Kidney tubule cell (primary cell): ENCODE measurements at regions not wholly inside any gene's neighbourhood (a gene's known extent, or its start where the extent isn't known, plus 50 kb on each side); places are given as distances from the start of the nearest gene placed in this dataset.

Experiments
- DNase-seq: peaks from one replicate; pipeline ENCODE4 v3.0.0-alpha.2; 2018; ENCODE audit warnings: low spot score

DNA sequence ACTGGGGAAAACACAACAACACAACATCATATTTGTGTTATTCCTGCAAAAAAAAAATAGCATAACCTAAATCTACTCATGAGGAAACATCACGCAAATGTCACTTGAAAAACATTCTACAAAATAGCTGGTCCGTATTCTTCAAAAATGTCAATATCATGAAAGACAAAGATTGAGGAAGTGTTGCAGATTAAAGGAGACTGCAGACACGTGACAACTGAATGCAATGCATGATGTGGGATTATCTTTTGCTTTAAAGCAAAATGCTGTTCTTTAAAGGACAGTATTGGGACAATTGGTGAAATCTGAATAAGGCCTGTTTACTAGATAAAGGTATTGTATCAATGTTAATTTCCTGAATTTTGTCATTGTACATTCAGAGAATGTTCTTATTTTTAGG lies 157.7 kb downstream of the SMIM20 start:
- no peak for DNase-seq

DNA sequence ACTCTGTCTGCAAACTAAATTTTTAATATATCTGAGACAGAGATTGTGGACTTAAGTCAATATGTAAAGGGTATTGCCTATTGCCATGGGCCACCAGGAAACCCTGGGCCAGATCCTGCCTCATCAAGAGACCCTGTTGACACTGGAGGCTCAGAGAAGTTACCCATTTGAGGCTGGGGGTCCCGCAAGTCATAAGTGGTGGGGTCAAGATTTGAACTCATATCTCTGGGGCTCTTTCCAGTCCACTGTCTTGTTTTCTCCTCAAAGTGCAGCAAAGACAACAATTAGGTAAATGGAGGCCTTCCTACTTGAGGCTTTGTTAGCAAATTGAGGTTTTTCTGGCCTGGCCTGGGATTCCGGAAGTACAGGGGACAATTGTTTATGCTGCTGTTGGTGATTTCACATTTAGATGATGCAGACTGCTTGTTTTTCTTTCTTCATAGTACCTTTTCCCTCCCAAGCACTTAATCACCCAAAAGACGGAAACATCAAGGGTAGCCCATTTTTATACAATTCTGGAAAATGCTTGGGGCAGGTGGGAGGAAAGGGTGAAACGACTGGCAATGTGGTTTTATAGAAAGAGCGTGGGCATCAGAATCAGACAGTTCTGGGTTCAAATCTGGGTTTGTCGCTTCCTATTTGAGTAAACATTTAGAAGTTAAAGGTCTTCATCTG lies 160.0 kb downstream of the SMIM20 start:
- no peak for DNase-seq

DNA sequence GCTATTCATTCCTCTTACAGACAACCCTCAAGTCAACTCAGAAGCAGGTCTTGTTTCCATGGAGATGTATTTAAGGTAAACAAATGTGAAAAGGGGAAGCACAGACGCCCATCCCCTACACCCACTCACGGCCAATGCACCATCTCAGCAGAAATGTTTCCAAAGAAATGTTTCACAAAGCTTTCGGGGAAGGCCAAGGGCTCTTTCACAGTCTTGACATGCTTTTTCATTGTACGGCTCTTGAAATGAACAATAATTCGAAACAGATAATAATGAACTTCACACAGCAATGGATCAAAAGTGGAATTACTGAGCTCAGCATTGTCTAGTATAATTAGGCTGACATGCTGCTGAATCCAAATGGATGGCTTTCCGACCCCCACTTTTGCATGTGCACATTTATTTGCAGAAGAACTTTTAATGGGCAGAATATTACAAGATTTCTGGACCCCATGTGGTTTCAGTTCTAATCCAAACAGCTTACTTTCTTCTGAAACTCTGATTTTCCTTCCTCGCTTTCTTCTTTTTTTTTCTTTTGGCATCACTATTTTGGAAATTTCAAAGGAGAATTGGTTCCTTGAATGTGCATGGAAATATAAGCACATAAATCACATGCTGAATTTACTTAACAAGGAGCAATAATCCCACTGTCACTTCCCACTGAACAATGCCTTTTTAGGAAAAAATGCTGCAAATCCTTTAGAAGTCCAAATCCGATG lies 160.9 kb downstream of the SMIM20 start:
- no peak for DNase-seq

DNA sequence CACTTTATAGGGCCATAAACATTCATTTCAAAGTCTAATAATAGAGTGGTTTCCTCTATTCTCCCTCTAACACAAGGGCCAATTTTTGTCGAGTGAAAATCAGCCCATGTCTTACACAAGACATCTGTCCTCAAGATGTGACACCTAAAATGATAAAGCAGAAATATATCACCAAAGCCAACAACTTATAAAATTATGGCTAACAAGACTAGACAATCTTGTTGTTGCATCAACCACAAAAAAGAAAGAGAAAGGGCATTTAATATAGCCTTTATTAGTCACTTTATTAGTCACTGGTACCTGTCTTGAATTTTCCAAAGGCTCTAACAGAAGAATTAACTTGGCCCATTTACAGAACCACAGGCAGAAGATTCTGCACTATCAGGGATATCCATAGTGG lies 161.6 kb downstream of the SMIM20 start:
- peak; percentile 49 for DNase-seq

DNA sequence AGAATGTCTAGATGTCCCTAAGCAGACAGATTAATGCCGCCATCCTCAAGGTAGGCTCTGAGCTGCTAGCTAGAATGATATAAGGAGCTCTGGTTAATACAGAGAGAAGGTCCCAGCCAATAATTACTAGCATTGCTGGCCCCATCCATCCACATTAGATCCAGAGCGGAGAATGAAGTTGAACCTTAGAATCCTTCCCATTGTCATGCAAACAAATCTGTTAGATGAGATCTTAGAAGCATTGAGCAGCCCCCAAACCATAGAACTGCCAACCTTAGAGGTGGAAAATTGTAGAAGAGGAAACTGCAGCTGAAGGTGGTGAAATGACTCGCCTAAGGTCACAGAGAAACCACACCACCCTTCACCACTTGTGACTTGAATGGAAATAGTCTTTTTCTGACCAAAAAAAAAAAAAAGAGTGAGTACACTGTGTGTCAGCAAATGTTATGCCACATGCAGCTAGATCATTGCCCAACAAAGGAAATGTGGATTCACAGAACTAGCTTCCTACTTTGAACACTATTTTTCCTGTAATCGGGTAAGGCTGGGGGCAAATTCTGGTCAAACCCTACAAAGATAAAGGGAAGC lies 162.1 kb downstream of the SMIM20 start:
- DNase-seq = peak; percentile 88

DNA sequence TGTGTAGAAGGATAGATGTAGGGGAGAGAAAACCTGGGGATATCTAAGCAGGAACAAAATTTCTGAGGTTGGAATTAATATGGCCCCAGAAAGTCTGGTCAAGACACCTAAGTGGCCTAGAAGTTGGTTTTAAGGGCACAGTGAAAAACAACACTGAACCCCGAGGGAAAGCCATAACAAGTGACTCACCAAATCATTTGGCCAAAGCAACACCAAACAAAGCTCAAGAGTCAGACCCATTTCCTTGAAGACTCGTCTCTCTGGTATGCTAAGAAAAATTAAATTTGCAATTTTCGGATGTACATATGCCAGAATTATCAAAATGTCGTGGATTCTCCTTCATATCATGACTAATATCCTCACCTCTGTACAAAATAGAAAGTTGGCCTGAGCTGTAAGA lies 162.9 kb downstream of the SMIM20 start:
- DNase-seq = peak; percentile 64

DNA sequence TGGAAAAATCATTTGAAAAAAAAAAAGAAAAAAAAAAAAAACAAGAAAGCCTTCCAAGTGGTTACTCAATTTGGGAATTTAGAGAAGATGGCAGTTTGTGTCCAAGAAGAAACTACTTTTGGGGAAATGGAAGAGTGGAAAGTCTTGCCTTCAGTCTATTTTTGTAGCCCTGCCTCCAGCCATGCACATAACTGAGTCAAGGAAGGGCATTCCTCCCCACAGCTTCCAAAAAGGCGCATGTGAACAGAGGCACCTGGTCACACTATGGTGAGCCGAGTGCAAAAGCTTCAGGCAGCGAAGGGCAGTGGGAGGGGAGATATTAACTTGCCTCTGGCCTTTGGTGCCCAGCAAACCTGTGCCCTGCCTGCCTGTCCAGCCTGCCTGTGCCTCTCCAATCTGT lies 163.7 kb downstream of the SMIM20 start:
- DNase-seq = no peak

DNA sequence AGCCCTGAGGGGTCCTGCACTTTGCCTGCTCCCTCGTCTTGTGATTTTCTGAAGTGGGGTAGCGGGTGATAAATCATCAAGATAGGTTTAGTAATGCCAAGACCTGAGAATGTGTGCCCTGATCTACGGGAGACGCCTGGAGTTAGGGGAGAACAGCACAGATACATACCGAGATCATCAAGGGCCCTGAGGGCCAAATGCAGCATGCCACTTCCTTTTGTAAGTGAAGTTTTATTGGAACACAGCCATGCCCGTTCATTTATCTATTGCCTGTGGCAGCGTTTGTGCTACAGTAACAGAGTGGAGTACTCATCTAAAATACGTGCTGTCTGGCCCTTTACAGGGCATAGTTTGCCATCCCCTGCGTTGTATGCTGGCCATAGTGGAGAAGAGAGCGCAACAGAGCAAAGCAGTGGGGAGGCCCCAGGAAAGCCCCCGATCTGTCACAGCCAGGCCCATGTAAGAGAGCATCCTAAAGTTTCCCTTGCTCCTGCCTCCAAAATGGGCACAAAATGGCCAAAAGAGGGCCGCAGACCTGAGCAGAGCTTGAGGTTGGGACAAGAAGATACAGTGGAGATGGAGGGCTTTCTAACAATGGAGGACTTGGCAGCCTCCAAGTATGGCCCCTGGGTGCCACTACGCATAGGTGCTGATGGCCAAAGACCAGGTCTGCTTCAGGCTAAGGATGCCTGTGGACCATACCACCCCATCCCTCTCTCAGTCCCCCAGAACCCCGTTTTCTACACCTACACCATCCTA lies 167.0 kb downstream of the SMIM20 start:
- DNase-seq = no peak

DNA sequence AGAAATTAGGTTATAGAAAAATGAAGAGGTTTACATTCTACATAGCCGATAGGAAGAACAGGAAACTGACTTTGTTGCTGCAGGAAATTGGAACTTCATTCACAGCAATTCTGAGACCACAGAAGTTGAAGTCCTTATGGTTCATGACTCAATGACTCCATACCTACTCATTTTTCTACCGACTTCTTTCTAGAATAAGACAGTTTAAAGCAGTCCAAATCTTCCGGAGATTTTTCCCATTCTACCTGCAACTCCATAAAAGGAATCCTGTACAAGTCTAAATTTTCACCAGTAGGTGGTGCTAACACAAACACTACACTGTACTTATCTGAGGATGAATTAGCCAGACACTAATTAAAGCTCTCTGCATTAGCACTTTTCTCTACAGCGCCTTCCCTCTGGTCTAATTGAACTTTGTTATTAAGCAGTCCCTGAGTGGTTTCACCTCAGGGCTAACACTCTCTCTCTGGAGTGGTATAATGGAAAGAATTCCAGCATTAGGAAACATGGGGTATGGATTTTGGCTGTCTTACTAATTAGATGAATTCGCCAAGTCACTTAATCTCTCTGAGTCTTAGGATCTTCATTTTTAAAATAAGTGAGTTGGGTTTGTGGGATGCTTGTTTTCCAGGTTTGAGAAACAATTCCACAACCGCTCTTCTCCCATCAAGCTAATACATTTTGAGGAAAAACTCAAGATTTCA lies 167.9 kb downstream of the SMIM20 start:
- DNase-seq = peak; percentile 53

DNA sequence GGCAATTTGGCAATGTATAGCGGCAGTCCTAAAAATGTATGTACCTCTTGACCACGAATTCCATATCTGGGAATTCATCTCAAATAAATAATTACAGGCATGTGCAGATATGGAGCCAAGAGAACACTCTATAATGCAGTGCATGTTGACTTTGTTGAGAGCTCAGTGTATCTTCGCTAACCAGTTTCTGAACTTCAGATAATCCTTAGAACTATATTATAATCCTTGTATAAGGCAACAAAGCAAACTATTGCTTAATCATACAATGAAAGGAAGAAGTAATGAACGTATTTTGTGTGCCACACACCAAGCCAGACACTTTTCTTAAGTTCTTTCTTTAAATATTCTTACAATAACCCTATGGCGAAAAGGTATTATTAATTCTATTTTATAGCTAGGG lies 168.5 kb downstream of the SMIM20 start:
- DNase-seq = no peak

DNA sequence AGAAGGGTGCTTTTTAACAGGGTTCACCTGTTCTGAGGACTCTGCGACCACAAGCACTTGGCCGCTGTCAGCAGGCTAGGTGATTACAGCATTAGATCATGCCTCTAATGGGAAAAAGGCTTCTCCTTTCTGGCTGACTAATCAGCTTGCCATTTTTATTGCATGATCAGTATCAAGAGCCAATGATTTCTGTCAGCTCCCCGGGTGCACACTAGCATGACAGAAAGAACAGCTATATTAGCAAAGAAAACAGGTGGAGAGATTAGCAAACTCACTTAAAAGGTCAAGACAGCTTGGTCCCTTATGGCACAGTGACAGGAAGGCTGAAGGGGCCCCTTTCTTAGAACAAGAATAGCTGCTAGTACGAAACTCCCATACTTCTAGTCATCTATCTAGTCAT lies 170.0 kb downstream of the SMIM20 start:
- DNase-seq = peak; percentile 96

DNA sequence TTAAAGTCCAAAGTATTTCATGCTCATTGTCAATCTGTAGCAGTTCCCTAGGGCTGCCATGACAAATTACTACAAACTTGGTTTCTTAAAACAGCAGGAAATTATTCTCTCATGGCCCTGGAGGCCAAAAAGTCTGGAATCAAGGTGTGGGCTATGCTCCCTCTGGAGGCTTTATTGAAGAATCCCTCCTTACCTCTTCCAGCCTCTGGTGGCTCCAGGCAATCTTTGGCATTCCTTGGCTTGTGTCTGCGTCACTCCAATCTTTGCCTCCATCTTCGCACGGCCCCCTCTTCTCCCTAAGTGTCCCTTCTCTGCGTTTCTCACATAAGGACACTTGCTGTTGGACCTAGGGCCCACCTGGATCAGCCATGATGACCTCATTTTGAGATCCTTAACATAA lies 170.4 kb downstream of the SMIM20 start:
- DNase-seq = no peak

DNA sequence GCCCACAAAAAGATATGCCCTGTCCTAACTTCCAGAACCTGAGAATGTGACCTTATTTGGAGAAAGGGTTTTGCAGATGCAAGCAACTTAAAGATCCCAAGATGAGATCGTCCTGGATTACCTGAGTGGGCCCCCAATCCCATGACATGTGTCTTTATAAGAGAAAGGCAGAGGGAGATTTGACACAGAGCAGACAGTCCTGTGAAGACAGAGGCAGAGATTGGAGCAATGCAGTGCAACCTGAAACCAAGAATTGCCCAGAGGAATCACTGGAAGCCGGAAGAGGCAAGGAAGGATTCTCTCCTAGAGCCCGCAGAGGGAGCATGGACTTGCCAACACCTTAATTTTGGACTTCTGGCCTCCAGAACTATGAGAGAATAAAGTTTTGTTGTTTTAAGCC lies 171.5 kb downstream of the SMIM20 start:
- DNase-seq = peak; percentile 23

DNA sequence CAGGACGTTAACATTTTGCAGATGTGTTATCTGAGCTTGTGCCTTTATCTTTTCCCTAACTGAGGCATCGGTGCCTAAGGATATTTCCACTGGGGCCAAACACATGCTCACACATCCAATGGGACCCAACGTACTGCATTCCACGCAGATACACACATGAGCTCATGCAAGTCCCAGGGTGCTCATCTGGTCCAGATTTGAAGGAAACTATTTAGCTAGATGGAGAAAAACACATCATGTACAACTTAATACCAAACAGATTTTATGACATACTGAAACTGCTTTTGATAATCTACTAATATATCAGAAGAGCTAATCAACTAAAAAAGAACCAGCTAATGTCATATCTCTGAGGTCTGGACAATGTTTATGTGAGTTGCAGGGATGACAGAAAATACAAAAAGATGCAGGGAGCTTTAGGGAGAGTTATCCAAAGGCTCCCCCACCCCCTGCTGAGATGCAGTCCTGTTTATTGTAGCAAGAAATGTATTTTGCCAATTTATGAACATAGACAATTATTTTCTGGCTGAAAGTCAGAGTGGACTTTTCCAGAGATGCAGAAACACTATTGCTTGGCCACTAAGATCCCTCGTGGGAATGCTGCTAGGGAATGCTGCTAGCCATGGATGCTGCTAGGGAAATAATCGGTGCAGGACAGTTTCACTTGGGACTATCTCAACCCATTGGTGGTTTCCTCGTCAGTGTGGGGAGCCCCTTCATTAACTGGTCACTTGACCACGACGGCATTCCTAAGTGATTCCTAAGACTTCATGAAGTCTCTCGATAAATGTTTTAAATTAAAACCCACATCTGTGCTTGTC lies 172.8 kb downstream of the SMIM20 start:
- peak; percentile 69 for DNase-seq

DNA sequence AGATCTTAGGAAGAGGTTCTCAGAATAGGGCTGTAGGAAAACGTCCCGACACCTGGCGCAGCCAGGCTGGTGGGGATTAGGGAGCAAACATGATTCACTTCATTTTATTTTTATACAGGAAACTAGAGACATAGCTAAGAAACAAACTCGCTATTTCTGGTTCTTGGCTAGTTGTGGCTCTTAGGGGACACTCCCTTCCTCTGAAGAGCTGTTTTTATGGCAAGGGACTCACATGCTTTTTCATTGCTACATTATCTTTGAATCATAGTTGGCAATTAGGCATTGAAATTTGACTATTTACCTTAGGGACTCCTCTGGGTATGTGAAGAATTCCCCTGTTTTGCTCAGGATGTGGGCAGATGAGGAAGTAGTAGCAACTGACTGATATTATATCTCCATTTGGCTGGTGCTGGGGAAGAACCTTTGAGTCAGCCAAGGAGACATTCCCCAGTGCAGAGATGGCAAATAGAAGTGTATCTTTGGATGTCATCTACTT lies 174.5 kb downstream of the SMIM20 start:
- peak; percentile 93 for DNase-seq

DNA sequence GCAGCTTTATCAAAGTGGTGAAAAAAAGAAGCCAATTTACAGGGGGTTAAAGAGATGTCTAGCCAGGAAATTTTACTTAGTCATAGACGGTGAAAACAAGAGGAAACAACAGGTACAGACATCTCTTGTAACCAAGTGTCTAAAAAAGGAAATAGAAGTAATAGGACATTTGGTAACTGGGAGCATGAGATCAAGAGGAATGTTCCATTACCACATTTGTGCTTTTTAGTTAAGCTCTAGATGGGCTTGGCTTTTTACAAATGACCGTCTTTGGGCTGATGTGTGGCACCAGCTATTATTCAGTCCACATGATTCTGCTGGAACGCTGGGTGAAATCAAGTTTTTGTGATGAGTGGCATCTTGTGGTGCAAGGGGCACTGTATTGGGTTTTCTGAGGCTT lies 179.5 kb downstream of the SMIM20 start:
- DNase-seq = no peak

DNA sequence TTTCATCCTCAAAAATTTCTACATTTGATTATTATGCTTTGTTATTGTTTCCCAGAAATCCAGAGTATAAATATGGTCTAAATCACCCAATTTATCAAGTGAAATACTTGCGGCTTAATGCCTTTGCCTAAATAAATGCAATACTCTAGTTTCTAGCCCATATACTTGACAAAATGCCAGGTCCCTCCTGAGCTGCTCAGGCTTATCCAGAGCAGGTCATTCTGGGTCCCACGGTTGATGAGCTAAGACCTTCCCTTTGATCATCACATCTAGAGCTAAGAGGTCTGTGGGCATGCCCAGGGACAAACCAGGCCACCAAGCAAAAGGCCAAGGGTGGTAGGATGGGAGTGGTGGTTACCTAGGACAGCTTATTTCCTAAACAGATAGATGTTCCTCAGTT lies 180.1 kb downstream of the SMIM20 start:
- DNase-seq = no peak

DNA sequence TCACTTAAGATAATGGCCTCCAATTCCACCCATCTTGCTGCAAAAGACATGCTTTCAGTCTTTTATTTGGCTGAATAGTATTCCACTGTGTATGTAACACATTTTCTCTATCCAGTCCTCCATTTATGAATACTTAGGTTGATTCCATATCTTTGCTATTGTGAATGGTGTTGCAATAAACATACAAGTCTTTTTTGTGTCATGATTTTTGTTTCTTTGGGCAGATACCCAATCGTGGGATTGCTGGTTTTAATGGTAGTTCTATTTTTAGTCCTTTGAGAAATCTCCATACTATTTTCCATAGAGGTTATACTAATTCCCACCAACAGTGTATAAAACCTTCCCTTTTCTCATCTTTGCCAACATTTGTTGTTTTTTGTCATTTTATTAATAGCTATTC lies 180.9 kb downstream of the SMIM20 start:
- DNase-seq = no peak

DNA sequence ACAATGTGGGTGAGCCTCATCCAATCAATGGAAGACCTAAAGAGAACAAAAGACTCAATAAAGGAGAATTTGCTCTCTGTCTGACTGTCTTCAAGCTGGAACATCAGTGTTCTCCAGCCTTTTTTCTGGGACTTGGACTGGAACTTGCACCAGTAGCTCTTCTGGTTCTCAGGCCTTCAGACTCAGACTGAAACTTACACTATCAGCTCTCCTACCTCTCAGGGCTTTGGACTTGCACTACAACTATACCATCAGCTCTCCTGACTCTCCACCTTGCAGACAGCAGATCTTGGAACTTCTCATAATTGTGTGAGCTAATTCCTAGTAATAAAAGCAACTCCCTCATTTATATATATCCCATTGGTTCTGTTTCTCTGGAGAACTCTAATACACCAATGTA lies 185.9 kb downstream of the SMIM20 start:
- no peak for DNase-seq

DNA sequence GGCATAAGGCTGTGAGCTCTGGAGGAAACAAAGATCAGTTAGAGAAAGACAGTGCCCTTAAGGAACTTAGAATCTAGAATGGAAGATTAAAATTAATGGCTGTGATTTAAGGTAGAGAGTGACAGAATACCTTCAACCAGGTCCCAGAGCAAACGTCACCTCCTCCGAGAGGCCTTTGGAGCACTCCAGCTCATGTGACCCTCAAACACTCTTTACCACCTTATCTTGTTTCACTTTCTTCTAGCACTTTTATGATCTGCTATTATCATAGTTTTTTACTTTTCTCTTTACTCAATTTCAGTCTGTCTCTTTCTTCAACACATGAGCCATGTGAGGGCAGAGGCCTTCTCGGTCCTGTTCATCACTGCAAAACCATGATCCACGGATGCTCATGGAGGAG lies 187.0 kb downstream of the SMIM20 start:
- no peak for DNase-seq

DNA sequence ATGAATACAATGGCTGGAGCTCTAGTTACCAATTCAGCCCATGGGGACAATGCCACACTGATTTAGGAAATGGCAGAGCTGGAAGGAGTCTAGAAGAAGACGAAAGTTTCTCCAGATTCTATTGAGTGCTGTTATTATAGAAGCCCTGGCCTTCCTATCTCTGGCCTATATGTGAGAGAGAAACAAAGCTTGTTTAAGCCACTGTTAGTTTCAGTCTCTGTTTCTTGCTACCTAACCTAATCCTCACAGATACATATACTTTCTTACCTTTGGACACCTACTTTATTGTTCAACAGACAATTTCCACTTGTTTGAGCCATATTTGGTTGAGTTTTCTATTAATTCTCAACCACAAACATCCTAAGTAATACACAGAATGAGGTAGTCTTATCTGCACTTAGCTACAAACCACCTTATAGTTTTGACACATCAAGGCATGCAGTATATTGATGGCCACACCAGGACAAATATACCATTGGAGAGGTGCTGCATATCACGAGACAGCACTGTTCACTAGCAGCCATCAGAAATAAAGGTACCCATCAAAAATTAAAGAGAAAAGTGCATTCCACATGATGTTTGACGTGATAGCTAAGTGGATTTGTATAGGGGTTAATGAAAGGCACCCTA lies 190.2 kb downstream of the SMIM20 start:
- no peak for DNase-seq
